PC-3 (cell line): ENCODE measurements at regions not wholly inside any gene's neighbourhood (a gene's known extent, or its start where the extent isn't known, plus 50 kb on each side); places are given as distances from the start of the nearest gene placed in this dataset.

Source experiments
- ATAC-seq: fragments of 200-7000 bp; cut with Tn5 transposase; 2 replicates; pipeline ENCODE4 v1.9.1; 2020; ENCODE audit warnings: mild to moderate bottlenecking, moderate library complexity
- BruUV-seq: library from RNA; stranded (reverse); fragments of 400-500 nt; replicated peaks from 2 replicates; lab custom pipeline; 2021; lab: Mats Ljungman, UMichigan
- CTCF ChIA-PET: fragments of 300-600 bp; sonication (Branson Sonifier 250); formaldehyde crosslinking; loops from one replicate; lab custom pipeline; 2022; ENCODE audit warnings: antibody characterized with exemption; lab: Charles Lee
- POLR2A ChIA-PET: fragments of 300-600 bp; sonication (Branson Sonifier 250); formaldehyde crosslinking; loops from one replicate; lab custom pipeline; 2022; ENCODE audit warnings: antibody characterized with exemption; ENCODE audit not compliant: unreplicated experiment; lab: Charles Lee
- DNase-seq: peaks from one replicate; pipeline ENCODE4 v3.0.0-alpha.2; 2015
- H2AFZ ChIP-seq: fragments of 300-600 bp; sonication (generic); 2 replicates; pipeline ENCODE4 v1.6.0; 2016; ENCODE audit warnings: antibody characterized with exemption, low read length
- H3F3A ChIP-seq: fragments of 300-600 bp; sonication (generic); one replicate; pipeline ENCODE4 v1.6.0; 2017; ENCODE audit warnings: antibody characterized with exemption, low read length, control low read depth, mild to moderate bottlenecking; ENCODE audit not compliant: unreplicated experiment
- H3K27ac ChIP-seq: fragments of 300-600 bp; sonication (generic); 2 replicates; pipeline ENCODE4 v1.5.1; 2016; ENCODE audit warnings: mild to moderate bottlenecking, low read length
- H3K27me3 ChIP-seq: fragments of 300-600 bp; sonication (generic); 2 replicates; pipeline ENCODE4 v1.6.1; 2016; ENCODE audit warnings: low read length, mixed read lengths
- H3K36me3 ChIP-seq: fragments of 300-600 bp; sonication (generic); 2 replicates; pipeline ENCODE4 v1.6.1; 2016; ENCODE audit warnings: low read depth, mixed run types, low read length, mixed read lengths
- H3K4me1 ChIP-seq: fragments of 300-600 bp; sonication (generic); 2 replicates; pipeline ENCODE4 v1.5.1; 2016; ENCODE audit warnings: low read length; ENCODE audit not compliant: insufficient read depth
- H3K4me2 ChIP-seq: fragments of 300-600 bp; sonication (generic); 2 replicates; pipeline ENCODE4 v1.6.0; 2016; ENCODE audit warnings: low read length
- H3K4me3 ChIP-seq: fragments of 300-600 bp; sonication (generic); 2 replicates; pipeline ENCODE4 v1.5.1; 2016; ENCODE audit warnings: mild to moderate bottlenecking, low read length, mixed read lengths
- H3K79me2 ChIP-seq: fragments of 300-600 bp; sonication (generic); 2 replicates; pipeline ENCODE4 v1.6.1; 2017; ENCODE audit warnings: low read length, mixed read lengths
- H3K9ac ChIP-seq: fragments of 300-600 bp; sonication (generic); 2 replicates; pipeline ENCODE4 v1.6.0; 2016; ENCODE audit warnings: mild to moderate bottlenecking, low read length
- H3K9me2 ChIP-seq: fragments of 300-600 bp; sonication (generic); replicated peaks from 2 replicates; pipeline ENCODE4 v1.6.1; 2016; ENCODE audit warnings: mixed run types, low read length, mixed read lengths
- H3K9me3 ChIP-seq: fragments of 300-600 bp; sonication (generic); 2 replicates; pipeline ENCODE4 v1.6.1; 2016; ENCODE audit warnings: low read length, mixed read lengths
- H4K20me1 ChIP-seq: fragments of 300-600 bp; sonication (generic); 2 replicates; pipeline ENCODE4 v1.6.1; 2016; ENCODE audit warnings: low read length, mixed read lengths
- EZH2 ChIP-seq: fragments of 300-600 bp; sonication (generic); IDR thresholded peaks from one replicate; pipeline ENCODE4 v1.6.1; 2017; ENCODE audit warnings: antibody characterized with exemption, mild to moderate bottlenecking, low read length; ENCODE audit not compliant: unreplicated experiment
- EZH2phosphoT487 ChIP-seq: fragments of 300-600 bp; sonication (generic); IDR thresholded peaks from 2 replicates; pipeline ENCODE4 v1.6.1; 2018; ENCODE audit warnings: mild to moderate bottlenecking, antibody characterized with exemption, low read length, borderline replicate concordance
- intact Hi-C: fragments of 100-400 bp; cut with micrococcal nuclease; formaldehyde crosslinking; loops from 2 replicates; pipeline ENCODE4 v1.9.0; 2023
- TF ChIP-seq, protein P1 (sequence below): fragments of 300-600 bp; sonication (generic); conservative IDR thresholded peaks from 2 replicates; pipeline ENCODE4 v1.5.1; 2017; ENCODE audit warnings: antibody characterized with exemption, low read depth, mild to moderate bottlenecking, low read length

DNA sequence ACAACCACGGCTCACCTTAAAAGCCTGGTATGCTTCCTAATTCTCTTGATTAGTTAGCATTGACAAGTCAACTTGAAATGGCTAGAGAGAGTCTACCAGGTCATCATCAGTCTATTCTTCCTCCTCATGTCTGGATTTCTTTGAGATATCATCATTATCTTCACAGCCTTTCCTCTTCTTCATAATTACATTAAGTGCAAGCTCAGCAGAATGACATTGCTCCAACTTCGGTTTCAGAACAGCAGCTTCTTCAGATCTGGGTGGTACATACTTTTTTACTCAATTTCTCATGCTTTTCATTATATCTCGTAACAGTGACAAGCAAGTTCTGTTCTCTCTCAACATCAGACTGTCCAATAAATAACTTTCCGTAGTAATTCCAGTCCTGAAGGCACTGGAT, 337.5 kb upstream of the TENM3 start:
- Histone ChIP-seq H3K27ac (no peak overlapping the region), H3K36me3 (no peaks in the 10 kb centered on the region), H3K4me1 (no peaks in the 10 kb centered on the region), H3K79me2 (no peaks in the 10 kb centered on the region), H3K4me2 (no peak overlapping the region), H2AFZ (no peak overlapping the region), H3K9me2 (no peaks in the 10 kb centered on the region), H3F3A (no peaks in the 10 kb centered on the region), H3K9ac (no peak overlapping the region), H3K27me3 (no peaks in the 10 kb centered on the region), H3K9me3 (no peaks in the 10 kb centered on the region), H3K4me3 (no peak overlapping the region), H4K20me1 (no peaks in the 10 kb centered on the region)
- intact Hi-C loops: no loop called here
- no TSS peak for BruUV-seq
- CTCF ChIA-PET: no interaction called here
- ATAC-seq: no peak
- POLR2A ChIA-PET: no interaction called here
- no peak for DNase-seq
- TF ChIP-seq, protein P1, sequence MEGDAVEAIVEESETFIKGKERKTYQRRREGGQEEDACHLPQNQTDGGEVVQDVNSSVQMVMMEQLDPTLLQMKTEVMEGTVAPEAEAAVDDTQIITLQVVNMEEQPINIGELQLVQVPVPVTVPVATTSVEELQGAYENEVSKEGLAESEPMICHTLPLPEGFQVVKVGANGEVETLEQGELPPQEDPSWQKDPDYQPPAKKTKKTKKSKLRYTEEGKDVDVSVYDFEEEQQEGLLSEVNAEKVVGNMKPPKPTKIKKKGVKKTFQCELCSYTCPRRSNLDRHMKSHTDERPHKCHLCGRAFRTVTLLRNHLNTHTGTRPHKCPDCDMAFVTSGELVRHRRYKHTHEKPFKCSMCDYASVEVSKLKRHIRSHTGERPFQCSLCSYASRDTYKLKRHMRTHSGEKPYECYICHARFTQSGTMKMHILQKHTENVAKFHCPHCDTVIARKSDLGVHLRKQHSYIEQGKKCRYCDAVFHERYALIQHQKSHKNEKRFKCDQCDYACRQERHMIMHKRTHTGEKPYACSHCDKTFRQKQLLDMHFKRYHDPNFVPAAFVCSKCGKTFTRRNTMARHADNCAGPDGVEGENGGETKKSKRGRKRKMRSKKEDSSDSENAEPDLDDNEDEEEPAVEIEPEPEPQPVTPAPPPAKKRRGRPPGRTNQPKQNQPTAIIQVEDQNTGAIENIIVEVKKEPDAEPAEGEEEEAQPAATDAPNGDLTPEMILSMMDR: no peak
- TF ChIP-seq EZH2phosphoT487 (no peak), EZH2 (no peak)

DNA sequence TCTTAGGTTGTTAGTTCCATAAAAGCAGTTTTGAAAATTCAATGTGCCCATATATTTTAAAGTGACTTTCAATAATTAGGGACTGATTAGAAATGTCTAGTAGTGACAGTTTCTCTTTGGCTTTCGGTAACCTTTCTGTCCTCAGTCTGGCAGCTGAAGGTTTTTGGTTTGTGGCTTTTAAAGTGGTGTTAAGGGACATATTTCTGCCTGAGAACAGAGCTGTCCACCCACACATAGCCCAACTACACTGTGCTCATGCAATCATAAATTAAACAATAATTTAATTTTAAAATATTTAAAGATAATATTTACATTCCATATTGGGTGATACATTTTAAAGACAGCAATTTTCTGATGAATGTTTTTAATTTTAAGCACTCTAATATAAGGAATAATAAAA, 335.0 kb upstream of the TENM3 start:
- H3K27me3 ChIP-seq: no peaks in the 10 kb centered on the region
- no peak overlapping the region for H2AFZ ChIP-seq
- no peak overlapping the region for H3K27ac ChIP-seq
- H3F3A ChIP-seq: no peaks in the 10 kb centered on the region
- H3K9me3 ChIP-seq: no peaks in the 10 kb centered on the region
- POLR2A ChIA-PET: no interaction called here
- H3K9me2 ChIP-seq: no peaks in the 10 kb centered on the region
- no peak overlapping the region for H3K9ac ChIP-seq
- H3K4me2 ChIP-seq: no peak overlapping the region
- TF ChIP-seq EZH2: no peak
- TF ChIP-seq, protein P1: no peak
- no peak for TF ChIP-seq EZH2phosphoT487
- no peaks in the 10 kb centered on the region for H3K36me3 ChIP-seq
- H3K4me1 ChIP-seq: no peaks in the 10 kb centered on the region
- CTCF ChIA-PET: no interaction called here
- ATAC-seq: no peak
- no TSS peak for BruUV-seq
- H3K79me2 ChIP-seq: no peaks in the 10 kb centered on the region
- no peak overlapping the region for H3K4me3 ChIP-seq
- H4K20me1 ChIP-seq: no peaks in the 10 kb centered on the region
- DNase-seq: no peak
- intact Hi-C loops: no loop called here

DNA sequence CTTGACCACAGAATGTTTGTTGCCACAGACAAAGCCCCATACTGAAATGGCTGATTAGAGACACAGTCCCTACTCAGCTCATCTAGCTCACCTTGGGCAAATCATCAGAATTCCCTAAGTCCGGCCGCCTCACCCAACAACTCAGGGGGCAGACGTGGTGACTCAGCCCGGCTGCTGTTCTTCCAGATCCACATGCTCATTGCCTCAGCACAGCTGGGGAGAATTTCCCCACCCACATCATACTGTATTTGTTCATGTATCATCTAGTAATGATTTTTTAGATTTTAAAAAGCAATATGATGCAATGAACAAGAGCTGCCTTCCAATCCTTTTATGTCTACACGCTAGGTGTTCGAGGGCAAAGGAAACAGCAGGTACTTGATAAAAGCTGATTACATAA, 333.8 kb upstream of the TENM3 start:
- no peaks in the 10 kb centered on the region for H4K20me1 ChIP-seq
- H3K4me3 ChIP-seq: no peak overlapping the region
- intact Hi-C loops: no loop called here
- H3F3A ChIP-seq: no peaks in the 10 kb centered on the region
- no peak overlapping the region for H2AFZ ChIP-seq
- CTCF ChIA-PET: no interaction called here
- no peaks in the 10 kb centered on the region for H3K27me3 ChIP-seq
- H3K9me3 ChIP-seq: no peaks in the 10 kb centered on the region
- BruUV-seq: no TSS peak
- no peaks in the 10 kb centered on the region for H3K79me2 ChIP-seq
- ATAC-seq: no peak
- H3K36me3 ChIP-seq: no peaks in the 10 kb centered on the region
- no peak for DNase-seq
- TF ChIP-seq EZH2phosphoT487 (no peak), EZH2 (no peak)
- TF ChIP-seq, protein P1: no peak
- H3K4me1 ChIP-seq: no peaks in the 10 kb centered on the region
- H3K9ac ChIP-seq: no peak overlapping the region
- H3K4me2 ChIP-seq: no peak overlapping the region
- H3K9me2 ChIP-seq: no peaks in the 10 kb centered on the region
- no peak overlapping the region for H3K27ac ChIP-seq
- POLR2A ChIA-PET: no interaction called here
